Omental fat pad (tissue), 3 donors: ENCODE measurements at regions not wholly inside any gene's neighbourhood (a gene's known extent, or its start where the extent isn't known, plus 50 kb on each side); places are given as distances from the start of the nearest gene placed in this dataset.

Experiments
- ATAC-seq: fragments of 150-250 bp; one replicate; pipeline ENCODE4 v1.9.1; 2016; ENCODE audit warnings: mild to moderate bottlenecking, moderate library complexity; ENCODE audit not compliant: low FRiP score
- DNase-seq: peaks from one replicate; pipeline ENCODE4 v3.0.0-alpha.2; 2019; ENCODE audit warnings: low spot score
- TF ChIP-seq, protein P1 (sequence below), 3 donors: fragments of 450-650 bp; IDR thresholded peaks; one replicate each; pipeline ENCODE4 v1.5.1; 2016 to 2017; ENCODE audit warnings: antibody characterized with exemption in 3 of 3, mild to moderate bottlenecking in 3 of 3, moderate library complexity in 2 of 3

DNA sequence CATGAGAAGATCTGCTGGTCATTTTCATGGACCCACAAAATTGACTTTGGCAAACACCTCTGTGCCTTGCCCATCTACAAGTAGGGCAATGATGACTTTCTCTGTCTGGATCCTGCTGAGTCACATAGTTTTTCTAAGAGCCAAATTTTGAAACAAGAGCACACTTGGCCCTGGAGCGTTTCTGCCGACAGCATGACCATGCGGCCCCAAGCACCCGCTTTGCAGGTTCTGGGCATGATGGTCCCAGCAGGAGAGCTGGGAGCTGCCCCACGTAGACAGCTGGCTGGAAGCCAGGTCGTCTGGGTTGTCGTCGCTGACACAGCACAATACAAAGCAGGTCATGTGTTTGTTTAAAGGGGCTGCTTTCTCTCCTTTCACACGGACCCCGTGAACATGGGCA, 159.8 kb downstream of the SYK start:
- ATAC-seq, result no peak
- TF ChIP-seq, protein P1, sequence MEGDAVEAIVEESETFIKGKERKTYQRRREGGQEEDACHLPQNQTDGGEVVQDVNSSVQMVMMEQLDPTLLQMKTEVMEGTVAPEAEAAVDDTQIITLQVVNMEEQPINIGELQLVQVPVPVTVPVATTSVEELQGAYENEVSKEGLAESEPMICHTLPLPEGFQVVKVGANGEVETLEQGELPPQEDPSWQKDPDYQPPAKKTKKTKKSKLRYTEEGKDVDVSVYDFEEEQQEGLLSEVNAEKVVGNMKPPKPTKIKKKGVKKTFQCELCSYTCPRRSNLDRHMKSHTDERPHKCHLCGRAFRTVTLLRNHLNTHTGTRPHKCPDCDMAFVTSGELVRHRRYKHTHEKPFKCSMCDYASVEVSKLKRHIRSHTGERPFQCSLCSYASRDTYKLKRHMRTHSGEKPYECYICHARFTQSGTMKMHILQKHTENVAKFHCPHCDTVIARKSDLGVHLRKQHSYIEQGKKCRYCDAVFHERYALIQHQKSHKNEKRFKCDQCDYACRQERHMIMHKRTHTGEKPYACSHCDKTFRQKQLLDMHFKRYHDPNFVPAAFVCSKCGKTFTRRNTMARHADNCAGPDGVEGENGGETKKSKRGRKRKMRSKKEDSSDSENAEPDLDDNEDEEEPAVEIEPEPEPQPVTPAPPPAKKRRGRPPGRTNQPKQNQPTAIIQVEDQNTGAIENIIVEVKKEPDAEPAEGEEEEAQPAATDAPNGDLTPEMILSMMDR (IDR thresholded peaks at IDR 0.05), result no peak
- DNase-seq, result no peak

DNA sequence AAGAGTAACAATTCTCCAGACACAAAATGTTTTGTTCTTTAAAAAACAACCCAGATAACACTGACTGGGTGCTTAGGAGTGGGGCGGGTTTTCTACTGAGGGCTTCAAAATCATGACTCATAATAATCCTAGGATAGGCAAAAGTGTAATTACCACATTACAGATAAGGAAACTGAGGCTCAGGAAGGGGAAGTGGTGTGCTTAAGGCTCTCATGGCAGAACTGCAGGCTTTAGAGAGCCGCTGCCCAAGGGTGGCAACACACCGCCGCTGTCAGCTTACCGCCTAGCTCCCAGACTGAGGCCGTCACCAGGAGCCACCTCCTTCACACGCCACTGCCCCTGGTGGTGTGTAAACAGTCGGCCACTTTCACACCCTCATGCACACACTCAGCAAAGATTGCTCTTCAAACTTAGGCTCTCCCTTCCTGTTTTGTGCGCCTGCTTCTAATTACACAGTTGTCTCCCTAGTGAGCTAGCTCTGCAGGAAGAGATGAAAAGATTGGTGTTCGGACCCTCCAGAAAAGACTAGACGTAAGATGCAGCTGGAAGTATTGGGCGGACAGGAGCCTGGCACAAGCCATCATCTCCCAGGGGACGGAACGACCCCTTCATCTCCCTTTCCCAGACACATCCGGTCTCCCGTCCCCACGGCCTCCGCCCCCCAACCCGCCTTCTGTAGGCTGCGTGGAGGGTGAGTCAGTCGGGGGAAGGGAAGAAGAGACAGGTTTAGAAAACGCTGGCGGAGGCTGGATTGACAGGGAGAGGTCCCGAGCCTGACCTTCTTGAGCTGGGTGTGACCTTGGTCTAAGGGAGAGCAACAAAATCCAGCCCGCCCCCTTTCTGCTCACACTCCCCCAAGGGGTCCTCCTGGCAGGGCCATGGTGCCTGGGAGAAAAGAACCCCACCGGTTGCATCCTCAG, 162.7 kb downstream of the SYK start:
- TF ChIP-seq, protein P1 (IDR thresholded peaks at IDR 0.05), result no peak
- ATAC-seq (no peak), DNase-seq (no peak)

DNA sequence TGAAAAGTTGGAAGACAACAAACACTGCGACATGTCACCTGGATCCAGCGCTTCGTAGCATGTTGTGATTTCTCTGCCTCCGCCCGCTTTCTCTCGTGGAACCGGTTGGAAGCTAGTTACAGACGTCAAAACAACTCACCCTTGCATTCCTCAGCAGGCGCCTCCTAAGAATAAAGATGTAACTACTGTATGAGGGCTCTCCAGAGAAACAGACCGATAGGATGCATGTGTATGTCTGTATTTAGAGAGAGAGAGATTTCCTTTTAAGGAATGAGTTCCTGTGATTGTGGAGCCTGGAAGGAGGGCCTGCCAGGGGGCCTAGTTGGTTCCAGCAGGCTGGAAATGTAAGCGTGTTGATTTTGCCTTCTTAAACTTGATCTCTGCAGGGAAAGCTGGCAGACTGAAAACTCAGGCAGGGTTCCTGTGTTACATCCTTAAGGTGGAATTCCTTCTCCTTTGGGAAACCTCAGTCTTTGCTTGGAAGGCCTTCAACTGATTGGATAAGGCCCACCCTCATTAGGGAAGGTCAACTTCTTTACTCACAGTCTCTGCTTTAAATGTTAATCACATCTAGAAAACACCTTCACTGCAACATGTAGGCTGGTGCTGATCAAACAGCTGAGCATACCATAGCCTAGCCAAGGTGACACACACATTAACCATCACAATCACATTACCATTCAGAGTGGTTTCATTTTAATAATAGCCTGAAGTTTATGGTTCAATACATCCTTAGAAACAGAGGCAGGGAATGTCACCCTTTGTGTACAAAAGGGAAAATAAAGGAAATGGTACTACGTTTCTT, 163.8 kb downstream of the SYK start:
- DNase-seq (no peak), ATAC-seq (no peak)
- TF ChIP-seq, protein P1 (IDR thresholded peaks at IDR 0.05), result no peak

DNA sequence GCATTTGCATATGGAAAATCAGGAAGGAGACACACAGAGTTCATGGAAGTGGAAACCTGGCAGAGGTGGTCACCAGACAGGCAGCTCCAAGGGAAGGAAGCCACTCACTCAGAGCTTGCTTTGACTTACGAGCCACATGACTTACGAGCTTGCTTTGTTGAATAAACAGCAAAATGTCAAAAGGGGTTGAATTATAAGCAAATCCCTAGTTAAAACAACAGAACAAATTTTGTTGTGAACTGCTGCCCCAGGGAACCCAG, 164.3 kb downstream of the SYK start:
- DNase-seq, result no peak
- TF ChIP-seq, protein P1 (IDR thresholded peaks at IDR 0.05), result no peak
- ATAC-seq, result no peak

DNA sequence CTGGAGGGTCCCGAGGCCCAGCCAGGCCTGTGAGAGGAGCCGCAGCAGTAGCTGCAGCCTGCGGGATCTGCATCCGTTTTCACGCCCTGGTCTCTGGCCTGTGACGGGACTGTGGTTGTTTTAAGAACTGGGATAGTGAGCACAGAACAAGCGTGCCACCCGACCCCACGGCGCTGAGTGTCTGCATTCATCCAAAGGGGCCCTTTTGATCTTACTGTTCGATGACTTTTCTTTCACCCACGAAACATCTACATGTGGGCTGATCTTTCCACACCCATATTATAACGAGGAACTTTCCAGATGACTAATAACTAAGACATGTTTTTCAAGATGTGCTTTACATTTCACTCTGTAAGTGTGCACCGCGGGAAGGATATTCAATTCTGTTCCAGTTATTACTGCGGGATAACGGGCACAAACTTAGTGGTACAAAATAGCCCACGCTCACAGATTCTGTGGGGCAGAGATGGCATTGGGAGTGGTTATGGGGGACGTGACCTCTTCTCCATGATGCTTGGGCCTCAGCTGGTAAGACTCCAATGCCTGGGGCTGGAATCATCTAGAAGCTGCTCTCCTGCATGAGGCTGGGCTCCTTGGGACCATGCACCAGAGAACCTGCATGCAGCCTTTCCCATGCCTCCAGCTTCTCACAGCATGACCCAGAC, 165.0 kb downstream of the SYK start:
- TF ChIP-seq, protein P1 (IDR thresholded peaks at IDR 0.05), result no peak
- ATAC-seq (no peak), DNase-seq (no peak)

DNA sequence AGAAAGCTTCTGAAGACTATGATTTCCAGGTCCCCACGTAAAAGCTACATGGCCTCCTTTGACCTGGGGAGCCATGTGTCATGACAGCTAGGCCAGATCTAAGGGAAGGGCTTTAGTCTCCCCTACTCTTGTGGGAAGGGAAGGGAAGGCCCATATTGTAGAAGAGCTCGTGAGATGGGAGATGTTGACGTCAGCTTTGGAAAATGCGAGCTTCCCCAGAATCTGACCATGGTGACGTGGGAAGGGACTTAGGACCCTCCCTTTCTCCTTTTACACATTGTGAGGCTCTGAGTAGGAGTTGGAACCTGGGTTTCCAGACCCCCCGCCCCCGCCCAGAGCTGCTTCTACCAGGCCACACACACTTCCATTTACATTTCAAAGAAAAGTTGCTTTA, 165.5 kb downstream of the SYK start:
- TF ChIP-seq, protein P1 (IDR thresholded peaks at IDR 0.05), result no peak
- ATAC-seq, result no peak

More for the DNA sequence above, 165.5 kb downstream of the SYK start:
- DNase-seq, result no peak
